ENCODE measurements at regions not wholly inside any gene's neighbourhood (a gene's known extent, or its start where the extent isn't known, plus 50 kb on each side); places are given as distances from the start of the nearest gene placed in this dataset.
"Not testable (repeated sequence)": the region's sequence is repeated elsewhere in the genome, so short reads cannot be mapped to it uniquely, and the experiment has no call there.

DNA sequence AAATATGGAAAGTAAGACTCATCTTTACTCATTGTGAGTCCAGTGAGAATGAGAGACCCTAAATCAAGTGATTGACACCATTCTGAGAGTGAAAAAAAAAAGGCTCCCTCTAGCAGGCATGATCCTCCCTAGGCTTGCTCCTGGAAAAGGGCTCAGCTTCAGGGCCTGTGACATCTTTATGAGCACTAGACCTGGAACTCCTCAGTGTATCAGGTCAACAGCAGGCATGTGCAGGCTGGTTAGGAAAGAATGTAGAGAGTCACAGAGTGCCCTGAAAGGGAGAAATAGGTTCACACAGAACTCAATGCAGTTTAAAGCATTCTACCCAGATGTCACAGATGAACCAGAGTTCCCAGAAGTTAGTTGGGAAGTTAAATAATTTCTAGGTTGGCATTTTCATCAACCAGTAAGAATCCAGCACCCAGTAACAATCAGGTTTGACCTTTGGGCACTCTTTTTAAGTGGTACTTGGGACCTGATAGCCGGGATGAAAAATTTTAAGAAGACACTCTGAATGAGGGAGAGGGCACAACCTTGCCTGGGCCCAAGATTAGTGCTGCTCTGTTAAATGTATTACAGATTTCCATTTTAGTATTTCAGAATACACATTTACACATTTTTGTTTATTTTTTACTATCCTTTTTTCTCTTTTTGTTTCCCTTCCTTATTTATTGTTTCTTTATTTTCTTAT is 828.8 kb downstream of the C12orf50 start:
- Histone ChIP-seq H3K9me3 (ENCODE audit: control insufficient read depth, insufficient read depth, low read length) (no peaks in the 10 kb centered on the region), H3K9me2 (replicated peaks; ENCODE audit: control insufficient read depth, low read length) (no peaks in the 10 kb centered on the region), H3K4me3 (ENCODE audit: low read length) (no peak overlapping the region), H3K27me3 (ENCODE audit: control insufficient read depth, low read length) (no peaks in the 10 kb centered on the region), H3K36me3 (ENCODE audit: control insufficient read depth, low read length) (no peaks in the 10 kb centered on the region), H4K20me1 (ENCODE audit: control insufficient read depth, insufficient read depth, low read depth, low read length) (no peaks in the 10 kb centered on the region), H3K79me2 (ENCODE audit: control insufficient read depth, low read length) (no peaks in the 10 kb centered on the region), H3F3A (ENCODE audit: control insufficient read depth, insufficient read depth) (no peaks in the 10 kb centered on the region), H3K4me2 (ENCODE audit: low read length) (no peak overlapping the region), H3K4me1 (ENCODE audit: control insufficient read depth, low read length) (no peaks in the 10 kb centered on the region), H3K27ac (ENCODE audit: low read depth, low read length) (no peak overlapping the region)
- TF ChIP-seq EZH2phosphoT487 (IDR thresholded peaks at IDR 0.05; ENCODE audit: borderline replicate concordance, low read length) (no peak), CTCF (IDR thresholded peaks at IDR 0.05; ENCODE audit: low read depth, low read length, poor library complexity, severe bottlenecking) (no peak)

GRCh38 chr12:87198181-87198580 is 831.0 kb downstream of the C12orf50 start:
- H3K4me1 ChIP-seq (ENCODE audit: control insufficient read depth, low read length): no peaks in the 10 kb centered on the region
- no peaks in the 10 kb centered on the region for H3F3A ChIP-seq (ENCODE audit: control insufficient read depth, insufficient read depth)
- H4K20me1 ChIP-seq (ENCODE audit: control insufficient read depth, insufficient read depth, low read depth, low read length): no peaks in the 10 kb centered on the region
- H3K79me2 ChIP-seq (ENCODE audit: control insufficient read depth, low read length): no peaks in the 10 kb centered on the region
- no peak for TF ChIP-seq EZH2phosphoT487 (IDR thresholded peaks at IDR 0.05; ENCODE audit: borderline replicate concordance, low read length)
- TF ChIP-seq CTCF (IDR thresholded peaks at IDR 0.05; ENCODE audit: low read depth, low read length, poor library complexity, severe bottlenecking): no peak
- no peaks in the 10 kb centered on the region for H3K27me3 ChIP-seq (ENCODE audit: control insufficient read depth, low read length)
- no peaks in the 10 kb centered on the region for H3K9me3 ChIP-seq (ENCODE audit: control insufficient read depth, insufficient read depth, low read length)
- H3K4me2 ChIP-seq (ENCODE audit: low read length): no peak overlapping the region
- no peak overlapping the region for H3K4me3 ChIP-seq (ENCODE audit: low read length)
- H3K36me3 ChIP-seq (ENCODE audit: control insufficient read depth, low read length): no peaks in the 10 kb centered on the region
- H3K9me2 ChIP-seq (replicated peaks; ENCODE audit: control insufficient read depth, low read length): no peaks in the 10 kb centered on the region
- no peak overlapping the region for H3K27ac ChIP-seq (ENCODE audit: low read depth, low read length)

- no peak overlapping the region for H3K4me3 ChIP-seq (ENCODE audit: low read length)
Observed at GRCh38 chr12:87196321-87196720, 832.9 kb downstream of the C12orf50 start.

DNA sequence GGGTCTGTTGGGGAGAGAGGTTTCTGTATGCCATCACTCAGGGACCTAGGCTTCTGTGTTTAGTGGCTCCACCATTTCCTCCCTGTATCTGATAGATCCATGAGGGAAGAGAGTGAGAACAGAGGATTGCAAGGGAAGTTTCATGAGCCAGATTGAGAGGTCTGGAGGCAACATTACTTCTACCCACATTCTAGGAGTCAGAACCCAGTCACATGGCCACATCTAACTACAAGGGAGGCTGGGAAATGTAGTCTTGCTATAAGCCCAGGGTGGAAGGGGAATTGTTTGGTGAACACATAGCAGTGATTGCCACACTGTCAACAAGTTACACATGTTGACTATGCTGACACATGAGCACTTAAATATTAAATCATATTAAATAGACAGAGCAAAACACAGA is 834.8 kb downstream of the C12orf50 start:
- not testable (repeated sequence) for H3K4me1 ChIP-seq (ENCODE audit: control insufficient read depth, low read length)

More at GRCh38 chr12:87196321-87196720, 832.9 kb downstream of the C12orf50 start:
- Histone ChIP-seq H3K9me2 (replicated peaks; ENCODE audit: control insufficient read depth, low read length) (no peaks in the 10 kb centered on the region), H3K27me3 (ENCODE audit: control insufficient read depth, low read length) (no peaks in the 10 kb centered on the region), H3K36me3 (ENCODE audit: control insufficient read depth, low read length) (no peaks in the 10 kb centered on the region), H4K20me1 (ENCODE audit: control insufficient read depth, insufficient read depth, low read depth, low read length) (no peaks in the 10 kb centered on the region), H3K4me1 (ENCODE audit: control insufficient read depth, low read length) (no peaks in the 10 kb centered on the region), H3K27ac (ENCODE audit: low read depth, low read length) (no peak overlapping the region), H3F3A (ENCODE audit: control insufficient read depth, insufficient read depth) (no peaks in the 10 kb centered on the region), H3K4me2 (ENCODE audit: low read length) (no peak overlapping the region), H3K9me3 (ENCODE audit: control insufficient read depth, insufficient read depth, low read length) (no peaks in the 10 kb centered on the region), H3K79me2 (ENCODE audit: control insufficient read depth, low read length) (no peaks in the 10 kb centered on the region)
- TF ChIP-seq EZH2phosphoT487 (IDR thresholded peaks at IDR 0.05; ENCODE audit: borderline replicate concordance, low read length) (no peak), CTCF (IDR thresholded peaks at IDR 0.05; ENCODE audit: low read depth, low read length, poor library complexity, severe bottlenecking) (no peak)

More for the DNA sequence above, 834.8 kb downstream of the C12orf50 start:
- not testable (repeated sequence) for H3K9me2 ChIP-seq (replicated peaks; ENCODE audit: control insufficient read depth, low read length); H3K27ac ChIP-seq (ENCODE audit: low read depth, low read length); H3K36me3 ChIP-seq (ENCODE audit: control insufficient read depth, low read length); H3K4me3 ChIP-seq (ENCODE audit: low read length); H3K79me2 ChIP-seq (ENCODE audit: control insufficient read depth, low read length); H3K4me2 ChIP-seq (ENCODE audit: low read length); H3F3A ChIP-seq (ENCODE audit: control insufficient read depth, insufficient read depth); H4K20me1 ChIP-seq (ENCODE audit: control insufficient read depth, insufficient read depth, low read depth, low read length); H3K27me3 ChIP-seq (ENCODE audit: control insufficient read depth, low read length); H3K9me3 ChIP-seq (ENCODE audit: control insufficient read depth, insufficient read depth, low read length)

Data from DOHH2 (cell line).